Stomach (tissue), 4 donors: ENCODE measurements at regions not wholly inside any gene's neighbourhood (a gene's known extent, or its start where the extent isn't known, plus 50 kb on each side); places are given as distances from the start of the nearest gene placed in this dataset.

Source experiments
- EP300 ChIP-seq: sonication (generic); formaldehyde crosslinking; IDR thresholded peaks from one replicate; pipeline ENCODE4 v1.6.1; 2017; ENCODE audit warnings: antibody characterized with exemption
- POLR2A ChIP-seq, 4 donors: fragments of 450-650 bp; IDR thresholded peaks; one replicate each; pipeline ENCODE4 v1.6.1; 2016; ENCODE audit warnings: antibody characterized with exemption in 4 of 4, control low read depth in 2 of 4, mild to moderate bottlenecking in 1 of 4, moderate library complexity in 1 of 4
- POLR2AphosphoS5 ChIP-seq, 3 donors: sonication (generic); formaldehyde crosslinking; IDR thresholded peaks; one replicate each; pipeline ENCODE4 v1.6.1; 2016; ENCODE audit warnings: antibody characterized with exemption in 3 of 3
- TF ChIP-seq, protein P1 (sequence below), 7 experiments: fragments of 450-650 bp in 4 of 7; fragments of 200-600 bp in 3 of 7; sonication (generic) in 3 of 7; IDR thresholded peaks; one replicate each; pipeline ENCODE4 v1.5.1; 2016 to 2019; ENCODE audit warnings: antibody characterized with exemption in 7 of 7, control low read depth in 2 of 7, mild to moderate bottlenecking in 1 of 7

DNA sequence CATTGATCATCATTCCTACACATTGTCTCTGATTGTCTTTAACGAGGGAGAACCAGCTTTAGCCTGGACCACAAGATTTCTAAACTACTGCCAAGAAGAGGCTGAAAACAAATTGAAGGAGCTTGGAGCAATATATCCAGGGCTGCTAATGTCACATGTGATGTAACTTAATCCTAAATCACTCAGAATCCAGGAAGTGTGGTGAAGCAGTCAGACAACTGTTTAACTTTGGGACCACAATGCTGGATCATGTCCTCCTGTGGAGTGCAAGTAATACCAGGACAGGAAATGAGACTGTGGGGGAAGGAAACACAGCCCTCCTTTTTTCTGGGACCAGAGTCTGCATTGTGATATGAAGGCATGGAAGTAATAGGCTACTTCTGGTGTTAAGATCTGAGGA lies 430.2 kb downstream of the KCTD12 start:
- TF ChIP-seq, protein P1, sequence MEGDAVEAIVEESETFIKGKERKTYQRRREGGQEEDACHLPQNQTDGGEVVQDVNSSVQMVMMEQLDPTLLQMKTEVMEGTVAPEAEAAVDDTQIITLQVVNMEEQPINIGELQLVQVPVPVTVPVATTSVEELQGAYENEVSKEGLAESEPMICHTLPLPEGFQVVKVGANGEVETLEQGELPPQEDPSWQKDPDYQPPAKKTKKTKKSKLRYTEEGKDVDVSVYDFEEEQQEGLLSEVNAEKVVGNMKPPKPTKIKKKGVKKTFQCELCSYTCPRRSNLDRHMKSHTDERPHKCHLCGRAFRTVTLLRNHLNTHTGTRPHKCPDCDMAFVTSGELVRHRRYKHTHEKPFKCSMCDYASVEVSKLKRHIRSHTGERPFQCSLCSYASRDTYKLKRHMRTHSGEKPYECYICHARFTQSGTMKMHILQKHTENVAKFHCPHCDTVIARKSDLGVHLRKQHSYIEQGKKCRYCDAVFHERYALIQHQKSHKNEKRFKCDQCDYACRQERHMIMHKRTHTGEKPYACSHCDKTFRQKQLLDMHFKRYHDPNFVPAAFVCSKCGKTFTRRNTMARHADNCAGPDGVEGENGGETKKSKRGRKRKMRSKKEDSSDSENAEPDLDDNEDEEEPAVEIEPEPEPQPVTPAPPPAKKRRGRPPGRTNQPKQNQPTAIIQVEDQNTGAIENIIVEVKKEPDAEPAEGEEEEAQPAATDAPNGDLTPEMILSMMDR (IDR thresholded peaks at IDR 0.05) = no peak
- TF ChIP-seq POLR2A (IDR thresholded peaks at IDR 0.05) = no peak
- TF ChIP-seq POLR2AphosphoS5 (IDR thresholded peaks at IDR 0.05) = peak in 1 of 3 donors; percentile 13
- no peak for TF ChIP-seq EP300
